MCF 10A (cell line): ENCODE measurements at regions not wholly inside any gene's neighbourhood (a gene's known extent, or its start where the extent isn't known, plus 50 kb on each side); places are given as distances from the start of the nearest gene placed in this dataset.
A peak's percentile ranks its signal among the peaks of the same experiment; 100 is the strongest.
"Not testable (repeated sequence)": the region's sequence is repeated elsewhere in the genome, so short reads cannot be mapped to it uniquely, and the experiment has no call there.

ENCODE experiments used
- BruUV-seq: library from RNA; stranded (reverse); fragments of 400-500 nt; replicated peaks from 2 replicates; lab custom pipeline; 2021; lab: Mats Ljungman, UMichigan
- CTCF ChIA-PET: fragments of 300-600 bp; sonication (Branson Sonifier 250); formaldehyde crosslinking; extraction: SDS; loops from one replicate; lab custom pipeline; 2021; ENCODE audit warnings: antibody characterized with exemption, inconsistent platforms; lab: Yijun Ruan, JAX
- POLR2A ChIA-PET: fragments of 300-600, 350-650 bp; sonication (Branson Sonifier 250); formaldehyde crosslinking; extraction: SDS; loops from one replicate; lab custom pipeline; 2020; ENCODE audit warnings: antibody characterized with exemption, inconsistent platforms; lab: Yijun Ruan, JAX
- DNase-seq: peaks from one replicate; pipeline ENCODE4 v3.0.0-alpha.2; 2018; ENCODE audit not compliant: unreplicated experiment
- H3K27ac Mint-ChIP-seq: one replicate; pipeline ENCODE4 v1.8.0; 2022; ENCODE audit warnings: mild to moderate bottlenecking, low read depth, mixed read lengths; ENCODE audit not compliant: unreplicated experiment
- H3K27me3 Mint-ChIP-seq: one replicate; pipeline ENCODE4 v1.8.0; 2022; ENCODE audit warnings: mixed read lengths; ENCODE audit not compliant: insufficient read depth, unreplicated experiment
- H3K36me3 Mint-ChIP-seq: one replicate; pipeline ENCODE4 v1.8.0; 2022; ENCODE audit warnings: mild to moderate bottlenecking, moderate library complexity, mixed read lengths; ENCODE audit not compliant: insufficient read depth, unreplicated experiment
- H3K4me1 Mint-ChIP-seq: one replicate; pipeline ENCODE4 v1.8.0; 2022; ENCODE audit warnings: mixed read lengths; ENCODE audit not compliant: insufficient read depth, unreplicated experiment
- H3K4me3 Mint-ChIP-seq: one replicate; pipeline ENCODE4 v1.8.0; 2022; ENCODE audit warnings: mild to moderate bottlenecking, moderate library complexity, mixed read lengths; ENCODE audit not compliant: unreplicated experiment
- H3K9me3 Mint-ChIP-seq: one replicate; pipeline ENCODE4 v1.8.0; 2022; ENCODE audit warnings: mixed read lengths; ENCODE audit not compliant: unreplicated experiment
- intact Hi-C: fragments of 100-400 bp; cut with micrococcal nuclease; formaldehyde crosslinking; loops from 2 replicates; pipeline ENCODE4 v1.14.1; 2022

- intact Hi-C loops, H3K36me3 Mint-ChIP-seq, CTCF ChIA-PET: not testable (repeated sequence)
Measured at GRCh38 chr9:94387338-94388010, 59.0 kb upstream of the NUTM2F start.

GRCh38 chr9:94388011-94388406, 59.6 kb upstream of the NUTM2F start:
- intact Hi-C loops, DNase-seq, BruUV-seq, H3K4me3 Mint-ChIP-seq, H3K27me3 Mint-ChIP-seq, H3K9me3 Mint-ChIP-seq, H3K36me3 Mint-ChIP-seq, CTCF ChIA-PET, H3K27ac Mint-ChIP-seq: not testable (repeated sequence)
- POLR2A ChIA-PET, result interaction anchor here (1.3 kb wide), 1 partner anchor 14 kb away, joined by 4 read pairs; a partner anchor contains a TSS
- H3K4me1 Mint-ChIP-seq, result peaks cover 19% of the 10 kb centered on the region

More at GRCh38 chr9:94387338-94388010, 59.0 kb upstream of the NUTM2F start:
- not testable (repeated sequence) for H3K4me3 Mint-ChIP-seq, H3K9me3 Mint-ChIP-seq, H3K27ac Mint-ChIP-seq, DNase-seq, H3K27me3 Mint-ChIP-seq, BruUV-seq
- H3K4me1 Mint-ChIP-seq, result peaks cover 19% of the 10 kb centered on the region
- POLR2A ChIA-PET, result interaction anchor here (1.3 kb wide), 1 partner anchor 13 kb away, joined by 4 read pairs; a partner anchor contains a TSS

GRCh38 chr9:94390425-94391098, 62.1 kb upstream of the NUTM2F start:
- peaks cover 19% of the 10 kb centered on the region for H3K4me1 Mint-ChIP-seq
- H3K4me3 Mint-ChIP-seq, H3K36me3 Mint-ChIP-seq, CTCF ChIA-PET, intact Hi-C loops, H3K27me3 Mint-ChIP-seq, BruUV-seq, H3K9me3 Mint-ChIP-seq: not testable (repeated sequence)
- POLR2A ChIA-PET, result interaction anchor here (0.7 kb wide), 1 partner anchor 91 kb away, joined by 3 read pairs; no protein-coding TSS in a partner anchor
- peak; percentile 14 for DNase-seq
- H3K27ac Mint-ChIP-seq, result peak overlapping the region; percentile 67

GRCh38 chr9:94392971-94393624, 64.7 kb upstream of the NUTM2F start:
- H3K27ac Mint-ChIP-seq, BruUV-seq, CTCF ChIA-PET, H3K27me3 Mint-ChIP-seq, intact Hi-C loops, H3K4me3 Mint-ChIP-seq, DNase-seq, H3K36me3 Mint-ChIP-seq, H3K9me3 Mint-ChIP-seq, POLR2A ChIA-PET: not testable (repeated sequence)
- peaks cover 12% of the 10 kb centered on the region for H3K4me1 Mint-ChIP-seq

GRCh38 chr9:94397766-94398379, 69.4 kb upstream of the NUTM2F start:
- intact Hi-C loops, H3K27me3 Mint-ChIP-seq, CTCF ChIA-PET, H3K36me3 Mint-ChIP-seq, DNase-seq, POLR2A ChIA-PET, H3K4me3 Mint-ChIP-seq, H3K4me1 Mint-ChIP-seq, H3K27ac Mint-ChIP-seq, BruUV-seq, H3K9me3 Mint-ChIP-seq: not testable (repeated sequence)

- H3K27me3 Mint-ChIP-seq, H3K4me1 Mint-ChIP-seq, POLR2A ChIA-PET, BruUV-seq, H3K9me3 Mint-ChIP-seq, CTCF ChIA-PET, H3K36me3 Mint-ChIP-seq, H3K27ac Mint-ChIP-seq, intact Hi-C loops, H3K4me3 Mint-ChIP-seq, DNase-seq: not testable (repeated sequence)
Measured at GRCh38 chr9:94400461-94400860, 72.0 kb upstream of the NUTM2F start.

GRCh38 chr9:94402795-94403194, 74.4 kb upstream of the NUTM2F start:
- H3K27ac Mint-ChIP-seq, H3K27me3 Mint-ChIP-seq, H3K4me3 Mint-ChIP-seq, H3K9me3 Mint-ChIP-seq, H3K4me1 Mint-ChIP-seq, DNase-seq, H3K36me3 Mint-ChIP-seq, POLR2A ChIA-PET, CTCF ChIA-PET, BruUV-seq, intact Hi-C loops: not testable (repeated sequence)

- H3K9me3 Mint-ChIP-seq, H3K27me3 Mint-ChIP-seq, H3K4me1 Mint-ChIP-seq, BruUV-seq, H3K4me3 Mint-ChIP-seq, CTCF ChIA-PET, DNase-seq, POLR2A ChIA-PET, intact Hi-C loops, H3K36me3 Mint-ChIP-seq, H3K27ac Mint-ChIP-seq: not testable (repeated sequence)
Measured at GRCh38 chr9:94403571-94403970, 75.1 kb upstream of the NUTM2F start.
